Activated naive CD8-positive, alpha-beta T cell treated with anti-CD3 and anti-CD28 coated beads, Interleukin-2, amount 10 ng/mL, durations not matched to agents 7 days and 5 days (primary cell): ENCODE measurements at regions not wholly inside any gene's neighbourhood (a gene's known extent, or its start where the extent isn't known, plus 50 kb on each side); places are given as distances from the start of the nearest gene placed in this dataset.

ENCODE experiments used
- ATAC-seq: fragments of 150-1000 bp; cut with Tn5 transposase; one replicate; pipeline ENCODE4 v1.10.0; 2021; ENCODE audit warnings: low read depth, moderate library complexity
- POLR2A ChIA-PET: fragments of 350-600 bp; sonication (Branson Sonifier 250); formaldehyde crosslinking; loops from one replicate; lab custom pipeline; 2021; ENCODE audit warnings: antibody characterized with exemption; lab: Charles Lee
- DNase-seq: peaks from one replicate; pipeline ENCODE4 v3.0.0; 2021
- H3K27ac Mint-ChIP-seq: one replicate; pipeline ENCODE4 v1.8.0; 2022; ENCODE audit warnings: mild to moderate bottlenecking, mixed read lengths
- H3K27me3 Mint-ChIP-seq: one replicate; pipeline ENCODE4 v1.8.0; 2022; ENCODE audit warnings: mild to moderate bottlenecking, moderate library complexity, mixed read lengths
- H3K36me3 Mint-ChIP-seq: one replicate; pipeline ENCODE4 v1.8.0; 2021; ENCODE audit warnings: mild to moderate bottlenecking, mixed read lengths
- H3K4me1 Mint-ChIP-seq: one replicate; pipeline ENCODE4 v1.8.0; 2021; ENCODE audit warnings: mixed read lengths
- H3K4me3 Mint-ChIP-seq: one replicate; pipeline ENCODE4 v1.8.0; 2022; ENCODE audit warnings: mild to moderate bottlenecking, moderate library complexity, mixed read lengths
- H3K9me3 Mint-ChIP-seq: one replicate; pipeline ENCODE4 v1.8.0; 2021; ENCODE audit warnings: mixed read lengths

DNA sequence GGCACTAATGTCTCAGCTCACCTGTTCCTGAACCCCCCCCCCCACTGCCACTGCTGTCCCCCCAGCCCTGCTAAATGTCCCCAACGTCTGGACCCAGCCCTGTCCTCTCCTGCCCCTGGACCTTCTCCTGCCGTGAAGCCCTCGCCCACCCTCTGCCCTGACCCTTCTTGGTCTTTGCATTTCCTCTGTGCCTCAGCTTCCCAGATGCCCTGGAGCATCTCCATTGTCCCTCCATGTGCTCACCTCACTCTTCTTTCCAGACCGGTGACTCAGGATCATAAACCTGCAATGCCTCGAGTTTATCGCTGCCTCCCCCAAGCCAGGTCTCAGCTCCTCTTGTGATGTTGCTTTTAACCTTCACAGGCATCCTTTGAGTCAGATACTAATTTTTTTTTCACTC, 416.4 kb downstream of the BRD1 start:
- no peaks in the 10 kb centered on the region for H3K36me3 Mint-ChIP-seq
- no peak overlapping the region for H3K4me3 Mint-ChIP-seq
- no peaks in the 10 kb centered on the region for H3K4me1 Mint-ChIP-seq
- peaks cover 9% of the 10 kb centered on the region for H3K27me3 Mint-ChIP-seq
- POLR2A ChIA-PET: no interaction called here
- no peaks in the 10 kb centered on the region for H3K9me3 Mint-ChIP-seq
- H3K27ac Mint-ChIP-seq: no peak overlapping the region
- DNase-seq (no peak), ATAC-seq (no peak)

DNA sequence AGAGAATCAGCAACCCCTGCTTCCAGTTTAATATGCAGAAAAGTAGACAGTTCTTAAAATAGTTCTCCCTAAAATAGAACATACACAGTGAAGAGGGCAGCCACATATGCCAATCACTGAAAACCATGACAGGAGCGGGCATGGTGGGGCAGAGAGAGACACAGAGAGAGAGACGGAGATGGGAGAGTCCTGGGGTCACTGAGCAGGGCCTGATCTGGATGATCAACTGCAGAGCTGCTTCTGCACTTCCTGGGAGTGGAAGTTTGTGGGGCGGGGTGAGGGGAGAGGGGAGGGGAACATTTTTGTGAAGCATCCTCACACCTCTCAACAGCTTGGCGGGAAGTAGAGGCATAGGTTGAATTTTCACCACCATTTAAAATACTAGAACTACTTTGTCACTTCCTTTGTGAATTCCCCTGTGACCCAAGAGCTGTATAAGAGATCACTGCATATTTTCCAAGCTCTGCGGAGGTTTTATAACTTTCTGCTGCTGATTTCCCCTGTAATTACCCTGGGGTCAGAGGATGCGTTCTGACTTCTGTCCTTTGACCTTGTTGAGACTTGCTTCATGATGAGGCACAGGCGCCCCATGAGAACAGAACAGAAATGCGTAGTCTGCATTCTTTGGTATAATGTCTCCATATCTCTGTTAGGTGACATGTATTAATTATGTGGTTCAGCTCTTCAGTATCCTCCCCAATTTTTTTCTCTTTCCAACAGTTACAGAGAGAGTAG, 419.4 kb downstream of the BRD1 start:
- no peak for DNase-seq
- POLR2A ChIA-PET: no interaction called here
- no peak overlapping the region for H3K27ac Mint-ChIP-seq
- H3K27me3 Mint-ChIP-seq: peaks cover 11% of the 10 kb centered on the region
- H3K4me3 Mint-ChIP-seq: no peak overlapping the region
- H3K4me1 Mint-ChIP-seq: no peaks in the 10 kb centered on the region
- H3K9me3 Mint-ChIP-seq: no peaks in the 10 kb centered on the region
- ATAC-seq: no peak
- H3K36me3 Mint-ChIP-seq: no peaks in the 10 kb centered on the region

GRCh38 chr22:49406879-49407587, 420.6 kb downstream of the BRD1 start:
- no peaks in the 10 kb centered on the region for H3K4me1 Mint-ChIP-seq
- no peak overlapping the region for H3K4me3 Mint-ChIP-seq
- no peaks in the 10 kb centered on the region for H3K36me3 Mint-ChIP-seq
- ATAC-seq (no peak), DNase-seq (no peak)
- H3K9me3 Mint-ChIP-seq: no peaks in the 10 kb centered on the region
- POLR2A ChIA-PET: no interaction called here
- peaks cover 9% of the 10 kb centered on the region for H3K27me3 Mint-ChIP-seq
- no peak overlapping the region for H3K27ac Mint-ChIP-seq

GRCh38 chr22:49406047-49406650, 421.5 kb downstream of the BRD1 start:
- H3K9me3 Mint-ChIP-seq: no peaks in the 10 kb centered on the region
- H3K4me3 Mint-ChIP-seq: no peak overlapping the region
- no peak overlapping the region for H3K27ac Mint-ChIP-seq
- POLR2A ChIA-PET: no interaction called here
- no peaks in the 10 kb centered on the region for H3K36me3 Mint-ChIP-seq
- no peaks in the 10 kb centered on the region for H3K4me1 Mint-ChIP-seq
- peaks cover 9% of the 10 kb centered on the region for H3K27me3 Mint-ChIP-seq
- DNase-seq (no peak), ATAC-seq (no peak)

DNA sequence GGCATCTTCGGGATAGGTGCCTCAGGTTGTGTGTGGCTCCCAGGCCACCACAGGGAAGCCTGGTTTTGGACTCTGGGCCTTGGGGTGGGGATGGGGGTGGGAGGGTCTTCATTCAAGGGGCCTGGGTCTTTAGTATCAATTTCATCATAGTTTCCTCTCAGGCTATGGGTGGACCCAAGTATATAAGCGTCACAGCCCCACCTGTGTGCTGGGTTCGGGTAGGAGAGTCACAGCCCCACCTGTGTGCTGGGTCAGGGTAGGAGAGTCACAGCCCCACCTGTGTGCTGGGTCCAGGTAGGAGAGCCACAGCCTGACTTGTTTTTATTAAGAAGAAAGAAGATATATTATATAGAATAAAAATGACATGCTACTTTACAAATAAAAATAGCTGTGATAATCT, 422.1 kb downstream of the BRD1 start:
- Mint-ChIP-seq H3K27ac (no peak overlapping the region), H3K9me3 (no peaks in the 10 kb centered on the region), H3K36me3 (no peaks in the 10 kb centered on the region), H3K4me1 (no peaks in the 10 kb centered on the region), H3K4me3 (no peak overlapping the region), H3K27me3 (peaks cover 8% of the 10 kb centered on the region)
- POLR2A ChIA-PET: no interaction called here
- ATAC-seq: no peak
- no peak for DNase-seq

DNA sequence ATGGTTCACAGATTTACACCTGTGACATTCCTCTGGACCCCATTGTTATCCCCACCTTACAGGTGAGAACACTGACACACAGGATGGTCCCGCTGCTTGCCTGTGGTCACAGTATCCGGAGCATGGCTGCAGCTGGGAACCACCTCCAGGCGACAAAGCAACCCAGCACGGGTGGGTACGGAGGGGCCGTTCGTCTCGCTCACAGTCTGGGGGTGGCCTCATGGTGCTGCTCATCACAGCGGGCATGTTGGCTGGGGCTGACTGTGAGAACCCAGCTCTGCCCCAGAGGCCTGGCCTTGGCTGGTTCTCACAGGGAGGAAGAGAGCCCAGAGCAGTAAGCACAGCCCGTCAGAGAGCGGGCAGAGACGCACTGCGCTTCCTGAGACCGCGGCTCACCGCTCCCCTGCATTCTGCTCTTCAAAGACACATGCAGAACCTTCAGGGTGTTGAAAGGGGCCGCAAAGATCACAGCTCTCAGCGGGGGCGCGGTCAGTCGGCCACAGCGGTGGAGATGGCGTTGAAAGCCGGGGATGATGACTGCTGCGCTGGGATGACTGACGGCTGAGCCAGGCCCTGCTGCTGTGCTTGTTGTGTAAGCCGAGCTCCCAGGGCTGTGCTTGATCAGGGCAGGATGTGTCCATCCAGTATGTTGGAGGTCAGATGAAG, 423.0 kb downstream of the BRD1 start:
- Mint-ChIP-seq H3K27ac (no peak overlapping the region), H3K4me1 (no peaks in the 10 kb centered on the region), H3K36me3 (no peaks in the 10 kb centered on the region), H3K4me3 (no peak overlapping the region), H3K9me3 (no peaks in the 10 kb centered on the region), H3K27me3 (peaks cover 6% of the 10 kb centered on the region)
- DNase-seq (no peak), ATAC-seq (no peak)
- POLR2A ChIA-PET: interaction anchor here (0.7 kb wide), 1 partner anchor 117 kb away, joined by 3 read pairs; no protein-coding TSS in a partner anchor

GRCh38 chr22:49404020-49404419, 423.7 kb downstream of the BRD1 start:
- Mint-ChIP-seq H3K9me3 (no peaks in the 10 kb centered on the region), H3K4me3 (no peak overlapping the region), H3K27ac (no peak overlapping the region), H3K4me1 (no peaks in the 10 kb centered on the region), H3K36me3 (no peaks in the 10 kb centered on the region), H3K27me3 (peaks cover 4% of the 10 kb centered on the region)
- POLR2A ChIA-PET: no interaction called here
- DNase-seq (no peak), ATAC-seq (no peak)

DNA sequence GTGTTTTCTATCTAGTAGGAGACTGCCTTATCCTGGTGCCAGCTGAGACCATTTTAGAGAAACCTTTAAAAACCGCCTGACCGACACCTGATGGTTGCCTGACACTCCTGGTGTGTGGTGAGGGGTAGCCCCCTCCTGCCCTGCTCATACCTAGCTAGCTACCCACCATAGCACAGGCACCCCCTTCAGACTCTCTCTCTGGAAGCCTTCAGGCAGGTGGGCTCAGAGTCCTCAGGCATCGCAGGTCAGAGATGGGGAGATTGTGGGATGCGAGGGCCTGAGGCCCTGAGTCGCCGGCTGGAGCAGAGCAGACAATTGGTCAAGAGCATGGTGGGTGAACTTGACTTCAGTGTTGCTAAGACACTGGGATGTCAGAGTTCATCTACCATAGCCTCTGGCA, 424.6 kb downstream of the BRD1 start:
- peaks cover 4% of the 10 kb centered on the region for H3K27me3 Mint-ChIP-seq
- POLR2A ChIA-PET: no interaction called here
- ATAC-seq: no peak
- DNase-seq: no peak
- no peaks in the 10 kb centered on the region for H3K9me3 Mint-ChIP-seq
- H3K36me3 Mint-ChIP-seq: no peaks in the 10 kb centered on the region
- no peak overlapping the region for H3K4me3 Mint-ChIP-seq
- no peak overlapping the region for H3K27ac Mint-ChIP-seq
- H3K4me1 Mint-ChIP-seq: no peaks in the 10 kb centered on the region

- no peak overlapping the region for H3K27ac Mint-ChIP-seq
- no peaks in the 10 kb centered on the region for H3K4me1 Mint-ChIP-seq
- H3K9me3 Mint-ChIP-seq: no peaks in the 10 kb centered on the region
- H3K4me3 Mint-ChIP-seq: no peak overlapping the region
- ATAC-seq: no peak
- no peak for DNase-seq
- H3K27me3 Mint-ChIP-seq: peaks cover 4% of the 10 kb centered on the region
- POLR2A ChIA-PET: no interaction called here
- H3K36me3 Mint-ChIP-seq: no peaks in the 10 kb centered on the region
These were observed 425.5 kb downstream of the BRD1 start for GRCh38 chr22:49402169-49402568.

- POLR2A ChIA-PET: no interaction called here
- Mint-ChIP-seq H3K4me3 (no peak overlapping the region), H3K4me1 (no peaks in the 10 kb centered on the region), H3K9me3 (no peaks in the 10 kb centered on the region), H3K36me3 (no peaks in the 10 kb centered on the region), H3K27me3 (peaks cover 4% of the 10 kb centered on the region), H3K27ac (no peak overlapping the region)
- ATAC-seq (no peak), DNase-seq (no peak)
These were observed 426.6 kb downstream of the BRD1 start for GRCh38 chr22:49400941-49401598.

- no peak overlapping the region for H3K4me3 Mint-ChIP-seq
- ATAC-seq: no peak
- POLR2A ChIA-PET: no interaction called here
These were observed 427.3 kb downstream of the BRD1 start for GRCh38 chr22:49400136-49400940.

DNA sequence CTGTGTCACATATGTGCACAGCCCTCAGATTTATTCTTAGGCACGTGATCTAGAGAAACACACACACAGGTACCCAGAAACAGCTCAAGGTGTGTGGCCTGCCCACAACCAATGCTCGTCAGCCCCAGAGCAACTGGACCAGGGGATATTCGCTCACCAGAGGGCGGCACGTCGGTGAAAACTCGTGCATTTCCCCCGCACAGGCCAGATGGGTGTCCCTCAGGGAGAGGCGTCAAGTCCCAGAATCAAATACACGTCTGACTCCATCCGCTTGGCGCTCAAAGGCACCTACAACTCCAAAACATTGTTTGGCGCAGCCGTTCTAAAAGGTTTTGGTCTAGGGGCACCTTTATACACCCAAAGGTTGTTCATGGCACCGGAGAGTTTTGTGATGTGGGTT, 429.0 kb downstream of the BRD1 start:
- Mint-ChIP-seq H3K36me3 (no peaks in the 10 kb centered on the region), H3K27me3 (peaks cover under 1% of the 10 kb centered on the region), H3K9me3 (peaks cover 6% of the 10 kb centered on the region), H3K4me1 (no peaks in the 10 kb centered on the region), H3K27ac (no peak overlapping the region), H3K4me3 (no peak overlapping the region)
- DNase-seq (no peak), ATAC-seq (no peak)
- POLR2A ChIA-PET: no interaction called here

More at GRCh38 chr22:49400136-49400940, 427.3 kb downstream of the BRD1 start:
- Mint-ChIP-seq H3K27me3 (peaks cover 4% of the 10 kb centered on the region), H3K36me3 (no peaks in the 10 kb centered on the region), H3K9me3 (no peaks in the 10 kb centered on the region), H3K4me1 (no peaks in the 10 kb centered on the region), H3K27ac (no peak overlapping the region)
- no peak for DNase-seq
